Colon (tissue), 2 donors: ENCODE measurements at regions not wholly inside any gene's neighbourhood (a gene's known extent, or its start where the extent isn't known, plus 50 kb on each side); places are given as distances from the start of the nearest gene placed in this dataset.
A peak's percentile ranks its signal among the peaks of the same experiment; 100 is the strongest.

Experiments used
- FAIRE-seq: peaks from 2 replicates; lab custom pipeline; 2012; peaks lifted over from hg19 to GRCh38; lab: Jason Lieb, UNC
- donor health status: control.
- donor health status: control.

- no peak for FAIRE-seq
Observed at GRCh38 chrX:37904833-37905232, 57.5 kb upstream of the DYNLT3 start.

- FAIRE-seq = no peak
Observed at GRCh38 chrX:37905436-37906147, 58.2 kb upstream of the DYNLT3 start.

DNA sequence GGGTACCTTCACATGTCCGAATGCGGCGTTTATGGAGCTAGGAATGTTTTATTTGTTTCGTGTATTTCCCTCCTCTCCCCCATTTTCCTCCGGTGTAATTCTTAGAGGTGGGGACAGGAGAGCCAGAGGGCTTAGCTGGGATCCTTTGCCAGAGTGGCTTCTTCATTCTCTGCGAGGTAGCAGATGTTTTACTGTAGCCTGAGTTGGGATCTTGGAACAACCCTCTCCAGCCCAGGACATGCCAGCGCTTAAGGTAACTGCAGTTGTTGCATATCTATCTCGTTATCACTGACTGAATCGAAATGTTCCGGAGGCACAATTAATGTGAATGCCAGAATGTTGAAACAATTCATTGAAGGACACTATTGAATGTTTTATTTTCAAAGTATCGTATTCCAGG is 59.0 kb upstream of the DYNLT3 start:
- no peak for FAIRE-seq

DNA sequence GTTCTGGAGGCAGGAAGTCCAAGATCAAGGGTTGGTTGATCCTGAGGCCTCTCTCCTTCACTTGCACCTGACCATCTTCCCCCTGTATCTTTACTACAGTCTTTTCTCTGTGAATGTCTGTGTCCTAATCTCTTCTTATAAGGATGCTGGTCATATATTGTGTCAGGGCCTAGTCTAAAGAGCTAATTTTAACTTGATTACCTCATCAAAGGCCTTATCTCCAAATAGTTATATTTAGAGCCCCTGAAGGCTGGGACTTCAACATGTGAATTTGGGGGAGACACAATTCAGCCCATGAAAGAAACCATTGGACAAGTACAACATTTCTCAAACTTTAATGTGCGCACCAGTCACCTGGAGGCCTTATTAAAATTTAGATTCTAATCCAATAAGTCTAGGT is 62.8 kb upstream of the DYNLT3 start:
- no peak for FAIRE-seq

DNA sequence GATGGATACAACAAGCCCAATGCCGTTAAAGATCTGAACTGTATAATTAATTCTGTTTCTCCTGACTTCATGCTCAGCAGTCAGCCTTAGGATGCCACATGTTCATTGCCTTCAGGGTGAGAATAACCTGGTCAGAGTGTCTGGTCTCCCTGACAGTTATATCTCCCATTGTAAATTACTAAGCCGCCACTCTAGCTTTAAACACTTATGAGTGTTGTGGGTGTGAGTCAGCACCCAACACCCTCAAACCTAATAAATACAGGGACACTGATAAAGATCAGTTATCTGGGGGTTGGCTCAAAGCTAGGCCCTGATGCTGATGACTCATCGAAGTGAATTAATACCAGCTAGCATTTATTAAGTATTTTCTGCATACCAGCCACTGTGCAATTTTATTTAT is 64.9 kb upstream of the DYNLT3 start:
- no peak for FAIRE-seq

GRCh38 chrX:37912777-37913176 is 65.4 kb upstream of the DYNLT3 start:
- FAIRE-seq = no peak

- FAIRE-seq = no peak
Observed at GRCh38 chrX:37918168-37918567, 70.8 kb upstream of the DYNLT3 start.

- FAIRE-seq = no peak
Observed at GRCh38 chrX:37918703-37919102, 71.3 kb upstream of the DYNLT3 start.

GRCh38 chrX:37921758-37922157 is 74.4 kb upstream of the DYNLT3 start:
- FAIRE-seq = peak; percentile 24

GRCh38 chrX:37922928-37923327 is 75.6 kb upstream of the DYNLT3 start:
- no peak for FAIRE-seq

DNA sequence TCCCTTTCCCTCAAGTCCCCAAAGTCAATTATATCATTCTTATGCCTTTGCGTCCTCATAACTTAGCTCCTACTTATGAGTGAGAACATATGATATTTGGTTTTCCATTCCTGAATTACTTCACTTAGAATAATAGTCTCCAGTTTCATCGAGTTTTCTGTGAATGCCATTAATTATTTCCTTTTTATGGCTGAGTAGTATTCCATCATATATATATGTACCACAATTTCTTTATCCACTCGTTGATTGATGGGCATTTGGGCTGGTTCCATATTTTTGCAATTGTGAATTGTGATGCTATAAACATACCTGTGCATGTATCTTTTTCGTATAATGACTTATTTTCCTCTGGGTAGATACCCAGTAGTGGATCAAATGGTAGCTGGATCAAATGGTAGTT is 78.4 kb upstream of the DYNLT3 start:
- peak; percentile 47 for FAIRE-seq

DNA sequence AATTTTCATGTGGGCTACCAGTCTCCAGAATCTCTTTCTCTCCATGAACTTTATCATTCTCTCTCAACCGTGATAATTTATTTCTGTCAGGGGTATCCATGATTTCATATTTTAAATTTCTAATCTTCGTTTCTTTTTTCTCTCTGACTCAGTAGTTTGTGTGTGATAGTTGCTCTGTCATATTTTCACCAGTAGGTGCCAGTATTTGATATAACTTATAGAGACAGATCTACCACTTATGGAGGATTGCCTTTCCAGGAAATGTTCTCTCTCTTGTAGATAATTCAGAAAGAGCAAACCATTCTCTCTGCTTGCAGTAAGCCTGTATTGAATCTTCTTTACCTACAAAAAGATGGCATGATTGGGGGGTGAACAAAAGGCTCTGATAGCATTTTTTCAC is 79.3 kb upstream of the DYNLT3 start:
- peak; percentile 90 for FAIRE-seq

GRCh38 chrX:37942170-37942569 is 64.2 kb upstream of the SYTL5 start:
- no peak for FAIRE-seq

DNA sequence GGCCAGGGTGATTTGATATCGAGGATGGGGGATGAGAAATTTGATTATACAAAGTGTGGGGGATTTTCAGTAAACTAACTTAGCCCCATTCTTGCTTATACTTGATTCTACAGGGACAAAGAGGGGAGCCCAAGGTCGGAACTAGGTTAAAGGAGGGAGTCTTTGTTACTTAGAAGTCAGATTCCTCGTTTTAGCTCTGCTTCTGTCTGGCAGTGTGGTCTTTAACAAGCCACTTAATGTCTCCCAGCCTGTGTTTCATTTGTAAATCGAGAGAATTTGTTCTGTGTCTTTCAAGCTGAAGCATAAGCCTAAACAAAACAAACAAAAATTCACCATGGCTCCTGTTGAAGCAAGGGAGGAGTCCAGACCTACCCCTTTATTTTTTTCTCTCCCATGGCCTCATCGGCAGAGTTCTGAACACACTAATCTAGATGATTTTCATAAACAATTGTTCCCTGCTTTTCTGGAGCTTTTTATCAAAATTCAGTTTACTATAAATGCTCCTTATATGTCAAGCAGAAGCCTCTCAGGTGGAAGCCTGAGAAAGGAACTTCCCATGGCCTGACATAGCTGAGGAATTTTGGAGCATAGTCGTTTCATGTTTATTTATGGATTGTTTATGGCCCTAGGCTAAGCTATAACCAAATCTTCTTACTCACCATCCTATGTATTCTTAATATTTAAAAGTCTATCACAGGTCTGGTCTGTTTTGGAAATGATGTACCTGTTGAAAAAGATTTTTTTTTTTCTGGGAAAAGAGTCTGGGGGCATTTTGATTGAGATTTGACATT is 62.6 kb upstream of the SYTL5 start:
- no peak for FAIRE-seq

DNA sequence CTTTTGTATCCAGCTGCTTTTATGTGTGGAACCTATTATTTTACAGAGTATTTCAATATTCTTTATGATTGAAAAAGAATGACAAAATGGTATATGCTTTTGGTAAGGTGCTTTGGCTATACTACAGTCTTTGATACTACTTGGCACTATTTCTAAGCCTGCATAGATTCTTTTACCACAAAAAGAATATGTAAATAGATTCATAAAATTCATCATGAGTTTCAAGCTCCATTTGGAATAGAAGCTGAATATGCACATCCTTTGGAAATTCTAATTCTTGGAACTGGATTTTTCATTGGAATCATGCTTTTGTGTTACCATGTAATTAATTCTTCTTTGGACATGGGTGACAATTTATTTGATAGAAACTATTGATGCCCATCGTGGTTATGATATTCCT is 60.2 kb upstream of the SYTL5 start:
- no peak for FAIRE-seq

- FAIRE-seq = no peak
Observed at GRCh38 chrX:37955273-37955672, 51.1 kb upstream of the SYTL5 start.

GRCh38 chrX:37956223-37956622 is 50.1 kb upstream of the SYTL5 start:
- FAIRE-seq = peak; percentile 85
